Epithelial cell of proximal tubule (primary cell): ENCODE measurements at regions not wholly inside any gene's neighbourhood (a gene's known extent, or its start where the extent isn't known, plus 50 kb on each side); places are given as distances from the start of the nearest gene placed in this dataset.
"Not testable (repeated sequence)": the region's sequence is repeated elsewhere in the genome, so short reads cannot be mapped to it uniquely, and the experiment has no call there.

Experiments
- DNase-seq: peaks from one replicate; pipeline ENCODE4 v3.0.0-alpha.2; 2011; ENCODE audit warnings: low read depth
- H3K4me3 ChIP-seq: 2 replicates; pipeline ENCODE4 v1.5.1; 2011; ENCODE audit warnings: low read depth, mild to moderate bottlenecking, low read length
- TF ChIP-seq, protein P1 (sequence below): conservative IDR thresholded peaks from 2 replicates; pipeline ENCODE4 v1.5.1; 2012; ENCODE audit warnings: low read depth, mild to moderate bottlenecking, low read length

DNA sequence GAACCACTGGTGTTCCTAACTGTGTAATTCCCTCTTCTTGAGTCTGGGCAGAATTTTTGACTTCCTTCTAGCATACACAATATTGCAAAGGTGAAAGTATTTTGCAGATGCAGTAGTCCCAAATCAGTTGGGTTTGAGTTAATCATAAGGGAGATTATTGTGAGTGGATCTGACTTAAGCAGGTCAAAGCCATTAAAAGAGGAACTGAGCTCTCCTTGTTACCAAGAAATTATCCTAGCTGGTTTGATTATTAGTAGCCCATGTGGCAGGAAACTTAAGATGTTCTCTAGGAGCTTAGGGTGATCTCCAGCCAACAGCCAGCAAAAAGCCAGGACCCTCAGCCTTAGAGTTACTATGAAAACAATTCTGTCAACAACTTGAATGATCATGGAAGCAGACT, 221.8 kb downstream of the RPIA start:
- TF ChIP-seq, protein P1, sequence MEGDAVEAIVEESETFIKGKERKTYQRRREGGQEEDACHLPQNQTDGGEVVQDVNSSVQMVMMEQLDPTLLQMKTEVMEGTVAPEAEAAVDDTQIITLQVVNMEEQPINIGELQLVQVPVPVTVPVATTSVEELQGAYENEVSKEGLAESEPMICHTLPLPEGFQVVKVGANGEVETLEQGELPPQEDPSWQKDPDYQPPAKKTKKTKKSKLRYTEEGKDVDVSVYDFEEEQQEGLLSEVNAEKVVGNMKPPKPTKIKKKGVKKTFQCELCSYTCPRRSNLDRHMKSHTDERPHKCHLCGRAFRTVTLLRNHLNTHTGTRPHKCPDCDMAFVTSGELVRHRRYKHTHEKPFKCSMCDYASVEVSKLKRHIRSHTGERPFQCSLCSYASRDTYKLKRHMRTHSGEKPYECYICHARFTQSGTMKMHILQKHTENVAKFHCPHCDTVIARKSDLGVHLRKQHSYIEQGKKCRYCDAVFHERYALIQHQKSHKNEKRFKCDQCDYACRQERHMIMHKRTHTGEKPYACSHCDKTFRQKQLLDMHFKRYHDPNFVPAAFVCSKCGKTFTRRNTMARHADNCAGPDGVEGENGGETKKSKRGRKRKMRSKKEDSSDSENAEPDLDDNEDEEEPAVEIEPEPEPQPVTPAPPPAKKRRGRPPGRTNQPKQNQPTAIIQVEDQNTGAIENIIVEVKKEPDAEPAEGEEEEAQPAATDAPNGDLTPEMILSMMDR = no peak

GRCh38 chr2:88919087-88919738, 227.7 kb downstream of the RPIA start:
- no peak for DNase-seq
- no peak overlapping the region for H3K4me3 ChIP-seq
- TF ChIP-seq, protein P1 = peak; percentile 84

More for the DNA sequence above, 221.8 kb downstream of the RPIA start:
- no peak for DNase-seq
- no peak overlapping the region for H3K4me3 ChIP-seq

GRCh38 chr2:88920399-88920798, 228.9 kb downstream of the RPIA start:
- not testable (repeated sequence) for H3K4me3 ChIP-seq, DNase-seq

- TF ChIP-seq, protein P1 = no peak
- no peak overlapping the region for H3K4me3 ChIP-seq
- DNase-seq = no peak
Measured at GRCh38 chr2:88924533-88924932, 233.1 kb downstream of the RPIA start.

DNA sequence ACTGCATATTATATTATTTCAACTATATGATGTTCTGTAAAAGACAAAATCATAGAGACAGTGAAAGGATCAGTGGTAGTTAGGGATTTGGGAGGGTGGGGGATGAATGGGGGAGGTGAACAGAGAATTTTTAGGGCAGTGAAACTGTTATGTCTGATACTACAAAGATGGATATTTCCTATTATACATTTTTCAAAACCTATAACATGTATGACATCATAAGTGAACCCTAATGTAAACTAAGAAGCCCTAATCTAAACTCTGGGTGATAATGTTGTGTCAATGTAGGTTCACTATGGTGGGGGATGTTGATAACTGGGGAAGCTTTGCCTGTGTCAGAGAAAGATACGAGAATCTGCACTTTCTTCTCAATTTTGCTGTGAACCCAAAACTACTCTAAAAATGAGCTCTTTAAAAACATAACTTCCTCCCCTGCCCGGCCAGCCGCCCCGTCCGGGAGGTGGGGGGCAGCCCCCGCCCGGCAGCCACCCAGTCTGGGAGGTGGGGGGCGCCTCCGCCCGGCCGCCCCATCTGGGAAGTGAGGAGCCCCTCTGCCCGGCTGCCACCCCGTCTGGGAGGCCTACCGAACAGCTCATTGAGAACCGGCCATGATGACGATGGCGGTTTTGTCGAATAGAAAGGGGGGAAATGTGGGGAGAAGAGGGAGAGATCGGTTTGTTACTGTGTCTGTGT, 234.4 kb downstream of the RPIA start:
- no peak for DNase-seq
- H3K4me3 ChIP-seq = no peak overlapping the region
- TF ChIP-seq, protein P1 = no peak

- no peak for DNase-seq
- TF ChIP-seq, protein P1 = no peak
- H3K4me3 ChIP-seq = no peak overlapping the region
Measured at GRCh38 chr2:88927128-88927527, 235.7 kb downstream of the RPIA start.

GRCh38 chr2:88930659-88931058, 239.2 kb downstream of the RPIA start:
- TF ChIP-seq, protein P1 = no peak
- no peak for DNase-seq
- no peak overlapping the region for H3K4me3 ChIP-seq
